GM12875 (cell line): ENCODE measurements at regions not wholly inside any gene's neighbourhood (a gene's known extent, or its start where the extent isn't known, plus 50 kb on each side); places are given as distances from the start of the nearest gene placed in this dataset.

ENCODE experiments used
- H3K4me3 ChIP-seq: one replicate; pipeline ENCODE4 v1.5.1; 2011; ENCODE audit warnings: low read depth, low read length, control low read depth
- CTCF ChIP-seq: IDR thresholded peaks from 2 replicates; pipeline ENCODE4 v1.5.1; 2011; ENCODE audit warnings: low read depth, mild to moderate bottlenecking, control low read depth, inconsistent platforms, low read length, moderate library complexity, borderline replicate concordance; ENCODE audit not compliant: insufficient read depth

- TF ChIP-seq CTCF: no peak
- no peak overlapping the region for H3K4me3 ChIP-seq
Measured at GRCh38 chr13:44887515-44887914, 101.8 kb downstream of the NUFIP1 start.

GRCh38 chr13:44884076-44884729 is 105.1 kb downstream of the NUFIP1 start:
- no peak for TF ChIP-seq CTCF
- H3K4me3 ChIP-seq: no peak overlapping the region

- TF ChIP-seq CTCF: peak; percentile 61
- H3K4me3 ChIP-seq: no peak overlapping the region
Measured at GRCh38 chr13:44879452-44880058, 109.7 kb downstream of the NUFIP1 start.

GRCh38 chr13:44876782-44877324 is 112.4 kb downstream of the NUFIP1 start:
- peak; percentile 41; the same call in 1 of the 2 replicates for TF ChIP-seq CTCF
- no peak overlapping the region for H3K4me3 ChIP-seq

GRCh38 chr13:44874886-44875630 is 114.2 kb downstream of the NUFIP1 start:
- H3K4me3 ChIP-seq: no peak overlapping the region
- no peak for TF ChIP-seq CTCF

GRCh38 chr13:44874176-44874575 is 115.1 kb downstream of the NUFIP1 start:
- no peak for TF ChIP-seq CTCF
- no peak overlapping the region for H3K4me3 ChIP-seq
